22Rv1 (cell line): ENCODE measurements at regions not wholly inside any gene's neighbourhood (a gene's known extent, or its start where the extent isn't known, plus 50 kb on each side); places are given as distances from the start of the nearest gene placed in this dataset.

Experiments used
- CTCF ChIP-seq: fragments of 450-650 bp; IDR thresholded peaks from 2 replicates; pipeline ENCODE4 v1.5.1; 2017; ENCODE audit warnings: mild to moderate bottlenecking
- ZFX ChIP-seq: fragments of 450-650 bp; IDR thresholded peaks from 2 replicates; pipeline ENCODE4 v1.6.1; 2017; ENCODE audit warnings: antibody characterized with exemption, borderline replicate concordance

- TF ChIP-seq CTCF, result no peak
- no peak for TF ChIP-seq ZFX
Observed at GRCh38 chr11:12606597-12606996, 67.6 kb upstream of the TEAD1 start.
